ENCODE measurements at regions not wholly inside any gene's neighbourhood (a gene's known extent, or its start where the extent isn't known, plus 50 kb on each side); places are given as distances from the start of the nearest gene placed in this dataset.
"Not testable (repeated sequence)": the region's sequence is repeated elsewhere in the genome, so short reads cannot be mapped to it uniquely, and the experiment has no call there.

DNA sequence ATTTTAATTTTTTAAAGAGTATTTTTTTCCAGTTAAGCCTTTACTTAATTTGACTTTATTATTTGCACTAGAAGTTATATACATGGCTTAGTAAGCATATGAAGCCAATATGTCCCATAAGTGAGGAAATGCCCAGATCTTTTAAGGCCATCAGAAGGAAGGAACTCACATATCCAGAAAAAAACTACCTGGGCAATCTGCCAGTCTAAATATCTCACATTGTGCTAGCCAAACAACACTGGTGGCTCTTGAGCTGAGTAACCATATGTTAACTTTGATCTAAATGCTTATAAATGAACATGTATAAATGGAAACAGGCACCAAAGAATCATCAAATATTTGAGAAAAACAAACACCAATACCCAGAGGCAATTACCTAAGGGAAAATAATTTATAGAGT is 138.6 kb upstream of the APOOL start:
- DNase-seq (ENCODE audit: low read depth) = no peak

DNA sequence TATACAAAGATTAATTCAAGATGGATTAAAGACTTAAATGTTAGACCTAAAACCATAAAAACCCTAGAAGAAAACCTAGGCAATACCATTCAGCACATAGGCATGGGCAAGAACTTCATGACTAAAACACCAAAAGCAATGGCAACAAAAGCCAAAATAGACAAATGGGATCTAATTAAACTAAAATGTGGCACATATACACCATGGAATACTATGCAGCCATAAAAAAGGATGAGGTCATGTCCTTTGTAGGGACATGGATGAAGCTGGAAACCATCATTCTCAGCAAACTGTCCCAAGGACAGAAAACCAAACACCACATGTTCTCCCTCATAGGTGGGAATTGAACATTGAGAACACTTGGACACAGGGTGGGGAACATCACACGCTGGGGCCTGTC is 133.4 kb upstream of the APOOL start:
- DNase-seq (ENCODE audit: low read depth) = not testable (repeated sequence)

GRCh38 chrX:84872160-84872771 is 131.4 kb upstream of the APOOL start:
- DNase-seq (ENCODE audit: low read depth) = not testable (repeated sequence)

DNA sequence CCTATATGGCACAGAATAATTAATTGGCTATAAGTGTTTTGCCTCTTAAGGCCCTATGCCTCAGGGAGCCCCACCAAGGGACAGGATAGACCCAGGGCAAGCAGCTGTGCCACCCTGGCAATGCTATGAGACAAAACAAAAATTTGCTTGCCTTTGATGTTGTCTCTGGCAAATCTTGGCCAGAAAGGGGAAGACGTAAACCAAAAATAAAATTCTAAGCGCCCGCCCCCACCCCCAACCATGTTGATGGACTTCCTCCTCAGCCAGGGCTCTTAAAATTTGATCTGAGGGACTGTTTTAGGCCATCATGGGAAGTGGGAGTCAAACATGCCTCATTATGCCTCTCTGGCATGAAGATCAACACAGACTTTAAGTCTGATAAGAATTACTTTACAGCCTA is 130.5 kb upstream of the APOOL start:
- no peak for DNase-seq (ENCODE audit: low read depth)

DNA sequence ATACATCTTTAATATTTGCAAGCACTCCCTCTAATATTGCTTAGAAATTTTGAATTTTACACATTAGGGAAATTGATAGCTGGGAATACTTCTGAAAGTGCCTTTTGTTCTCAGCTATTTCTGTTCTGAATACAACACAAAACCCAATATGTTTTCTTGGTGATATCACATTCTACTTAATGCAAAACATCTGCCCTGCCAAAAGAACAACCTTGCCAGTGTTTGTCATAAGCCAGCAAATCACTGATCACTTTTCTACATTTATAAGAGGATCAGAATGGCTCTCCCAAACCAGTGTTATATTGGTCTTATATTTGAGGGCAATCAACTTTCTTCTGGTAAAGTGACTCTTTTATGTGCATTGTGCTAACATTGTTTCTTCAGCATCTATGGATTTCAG is 126.8 kb upstream of the APOOL start:
- no peak for DNase-seq (ENCODE audit: low read depth)

- DNase-seq (ENCODE audit: low read depth) = no peak
Observed at GRCh38 chrX:84893897-84894296, 109.8 kb upstream of the APOOL start.

DNA sequence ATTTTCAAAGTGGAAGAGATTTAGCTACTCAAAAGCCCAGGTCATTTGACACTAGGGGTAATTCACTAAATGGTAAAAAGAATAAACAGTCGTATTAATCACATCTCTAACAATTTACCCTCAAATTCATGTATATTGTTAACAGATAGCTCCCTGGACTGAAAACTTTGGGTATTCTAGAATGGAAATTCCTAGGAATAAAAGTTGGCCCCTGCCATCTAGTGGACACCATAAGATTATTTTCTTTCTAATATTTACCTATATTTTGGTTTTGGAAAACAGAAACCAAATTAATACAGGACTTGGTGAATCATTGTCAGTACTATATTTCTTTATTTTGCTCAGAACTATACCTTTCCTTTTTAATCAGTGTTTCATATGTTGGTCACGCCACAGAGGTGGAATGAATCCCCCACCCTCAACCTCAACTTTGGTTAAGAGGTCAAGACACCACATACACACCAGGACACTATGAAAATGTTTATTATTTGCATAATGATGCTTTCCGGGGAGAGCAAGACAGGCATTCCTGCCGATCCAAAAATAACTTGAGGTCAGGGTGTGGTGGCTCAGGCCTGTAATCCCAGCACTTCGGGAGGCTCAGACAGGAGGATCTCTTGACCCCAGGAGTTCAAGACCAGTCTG is 96.2 kb upstream of the APOOL start:
- DNase-seq (ENCODE audit: low read depth) = no peak

GRCh38 chrX:84909151-84909550 is 94.5 kb upstream of the APOOL start:
- DNase-seq (ENCODE audit: low read depth) = no peak

GRCh38 chrX:84924624-84925023 is 79.1 kb upstream of the APOOL start:
- no peak for DNase-seq (ENCODE audit: low read depth)

- DNase-seq (ENCODE audit: low read depth) = no peak
Observed at GRCh38 chrX:84932814-84933213, 70.9 kb upstream of the APOOL start.

GRCh38 chrX:84933956-84934556 is 69.6 kb upstream of the APOOL start:
- no peak for DNase-seq (ENCODE audit: low read depth)

Measured in GM04504 (cell line).